GM23338 (cell line): ENCODE measurements at regions not wholly inside any gene's neighbourhood (a gene's known extent, or its start where the extent isn't known, plus 50 kb on each side); places are given as distances from the start of the nearest gene placed in this dataset.

Source experiments
- ATAC-seq: fragments of 200-7000 bp; cut with Tn5 transposase; 3 replicates; pipeline ENCODE4 v1.9.1; 2020
- DNase-seq: peaks from one replicate; pipeline ENCODE4 v3.0.0-alpha.2; 2015; ENCODE audit warnings: low spot score
- H2AFZ ChIP-seq: fragments of 200-600 bp; sonication (generic); 2 replicates; pipeline ENCODE4 v1.8.0; 2016; ENCODE audit warnings: antibody characterized with exemption, mild to moderate bottlenecking, moderate library complexity
- H3F3A ChIP-seq: fragments of 200-600 bp; sonication (generic); replicated peaks from 2 replicates; pipeline ENCODE4 v1.8.0; 2017; ENCODE audit warnings: antibody characterized with exemption, mixed run types, low read depth
- H3K27ac ChIP-seq: fragments of 200-600 bp; sonication (generic); 2 replicates; pipeline ENCODE4 v1.6.1; 2016; ENCODE audit warnings: low read depth
- H3K27me3 ChIP-seq: fragments of 200-600 bp; sonication (generic); 2 replicates; pipeline ENCODE4 v1.8.0; 2016; ENCODE audit warnings: mild to moderate bottlenecking, mixed run types, moderate library complexity; ENCODE audit not compliant: insufficient read depth
- H3K36me3 ChIP-seq: fragments of 200-600 bp; sonication (generic); 2 replicates; pipeline ENCODE4 v1.8.0; 2016; ENCODE audit warnings: mild to moderate bottlenecking; ENCODE audit not compliant: insufficient read depth
- H3K4me1 ChIP-seq: fragments of 200-600 bp; sonication (generic); 2 replicates; pipeline ENCODE4 v1.8.0; 2016; ENCODE audit warnings: mild to moderate bottlenecking, moderate library complexity; ENCODE audit not compliant: insufficient read depth
- H3K4me2 ChIP-seq: fragments of 200-600 bp; sonication (generic); 2 replicates; pipeline ENCODE4 v1.7.1; 2017; ENCODE audit warnings: mixed run types
- H3K4me3 ChIP-seq: fragments of 200-600 bp; sonication (generic); 2 replicates; pipeline ENCODE4 v1.6.1; 2016; ENCODE audit warnings: mixed run types
- H3K79me2 ChIP-seq: fragments of 200-600 bp; sonication (generic); replicated peaks from 2 replicates; pipeline ENCODE4 v1.8.0; 2017; ENCODE audit warnings: mild to moderate bottlenecking; ENCODE audit not compliant: insufficient read depth
- H3K9me2 ChIP-seq: fragments of 200-600 bp; sonication (generic); 2 replicates; pipeline ENCODE4 v1.8.0; 2017; ENCODE audit not compliant: insufficient read depth
- H4K20me1 ChIP-seq: fragments of 200-600 bp; sonication (generic); replicated peaks from 2 replicates; pipeline ENCODE4 v1.8.0; 2017; ENCODE audit warnings: mild to moderate bottlenecking; ENCODE audit not compliant: insufficient read depth
- H3K27ac Mint-ChIP-seq: 2 replicates; pipeline ENCODE4 v1.8.0; 2020; ENCODE audit warnings: inconsistent platforms, mild to moderate bottlenecking, moderate library complexity, mixed read lengths
- H3K27me3 Mint-ChIP-seq: 3 replicates; pipeline ENCODE4 v1.8.0; 2022; ENCODE audit warnings: low read depth, mild to moderate bottlenecking, moderate library complexity, mixed read lengths, inconsistent platforms; ENCODE audit not compliant: insufficient read depth, poor library complexity
- H3K36me3 Mint-ChIP-seq: 3 replicates; pipeline ENCODE4 v1.8.0; 2021; ENCODE audit warnings: low read depth, mild to moderate bottlenecking, inconsistent platforms, moderate library complexity, mixed read lengths
- H3K4me1 Mint-ChIP-seq: 3 replicates; pipeline ENCODE4 v1.8.0; 2020; ENCODE audit warnings: mild to moderate bottlenecking, inconsistent platforms, mixed read lengths
- H3K4me3 Mint-ChIP-seq: 3 replicates; pipeline ENCODE4 v1.8.0; 2021; ENCODE audit warnings: moderate library complexity, mild to moderate bottlenecking, inconsistent platforms, mixed read lengths
- H3K9me3 Mint-ChIP-seq: 3 replicates; pipeline ENCODE4 v1.8.0; 2020; ENCODE audit warnings: moderate library complexity, mild to moderate bottlenecking, inconsistent platforms, mixed read lengths
- CTCF ChIP-seq, 2 experiments: fragments of 200-600 bp in 1 of 2; sonication (generic) in 1 of 2; conservative IDR thresholded peaks; 2 replicates each; pipeline versions ENCODE4 v1.5.1 to v1.6.1; 2016 to 2017; ENCODE audit warnings: antibody characterized with exemption in 2 of 2, low read depth in 2 of 2, mild to moderate bottlenecking in 2 of 2, moderate library complexity in 1 of 2
- EZH2phosphoT487 ChIP-seq: fragments of 200-600 bp; sonication (generic); IDR thresholded peaks from one replicate; pipeline ENCODE4 v1.8.1; 2018; ENCODE audit warnings: antibody characterized with exemption; ENCODE audit not compliant: unreplicated experiment
- JUNB ChIP-seq: IDR thresholded peaks from one replicate; pipeline ENCODE4 v1.6.1; 2016; ENCODE audit warnings: antibody characterized with exemption; ENCODE audit not compliant: unreplicated experiment
- NANOG ChIP-seq: IDR thresholded peaks from 2 replicates; pipeline ENCODE4 v1.6.1; 2016; ENCODE audit warnings: antibody characterized with exemption, borderline replicate concordance
- POLR2AphosphoS5 ChIP-seq: IDR thresholded peaks from 2 replicates; pipeline ENCODE4 v1.6.1; 2016; ENCODE audit warnings: antibody characterized with exemption, low read depth
- ZNF462 ChIP-seq: fragments of 250-450 bp; sonication (Bioruptor Pico); IDR thresholded peaks from 2 replicates; pipeline ENCODE4 v1.5.0; 2020; ENCODE audit warnings: mild to moderate bottlenecking, moderate library complexity

GRCh38 chr5:106986006-106986405 lies 684.7 kb downstream of the EFNA5 start (continued):
- TF ChIP-seq ZNF462 (CRISPR knock-in tag) (no peak), CTCF (conservative IDR thresholded peaks at IDR 0.05; ENCODE audit: low read depth in 2 of 2) (no peak), NANOG (no peak), POLR2AphosphoS5 (no peak)

- TF ChIP-seq POLR2AphosphoS5 (0 out of 2 replicates have a peak, but pooled peaks have one; percentile 17), CTCF (conservative IDR thresholded peaks at IDR 0.05; ENCODE audit: low read depth in 2 of 2) (no peak), JUNB (no peak), EZH2phosphoT487 (no peak)
- H4K20me1 ChIP-seq, result no peaks in the 10 kb centered on the region; the same call in 1 of the 2 replicates
- peaks cover 23% of the 10 kb centered on the region for H3K27me3 Mint-ChIP-seq
- H3K79me2 ChIP-seq, result peaks cover 62% of the 10 kb centered on the region
- no peak for DNase-seq
- H3K4me3 ChIP-seq, result peak overlapping the region; percentile 89
- H3K4me1 Mint-ChIP-seq, result peaks cover 41% of the 10 kb centered on the region
- H3K9me3 Mint-ChIP-seq, result peaks cover 3% of the 10 kb centered on the region; the same call in 1 of the 3 replicates
- peaks cover 44% of the 10 kb centered on the region for H3K4me1 ChIP-seq
- H2AFZ ChIP-seq, result no peak overlapping the region
- H3K27ac ChIP-seq, result peak overlapping the region; percentile 75; the same call in 1 of the 2 replicates
- H3K4me2 ChIP-seq, result peak overlapping the region; percentile 68
- H3K36me3 Mint-ChIP-seq, result peaks cover 63% of the 10 kb centered on the region
- H3K4me3 Mint-ChIP-seq, result peak overlapping the region; percentile 67
- H3K36me3 ChIP-seq, result peaks cover 12% of the 10 kb centered on the region; the same call in 1 of the 2 replicates
- H3K27ac Mint-ChIP-seq, result peak overlapping the region; percentile 90
- H3K27me3 ChIP-seq, result no peaks in the 10 kb centered on the region
- H3F3A ChIP-seq, result no peaks in the 10 kb centered on the region
- H3K9me2 ChIP-seq, result no peaks in the 10 kb centered on the region
- no peak for ATAC-seq
Observed at GRCh38 chr5:106985174-106985573, 685.6 kb downstream of the EFNA5 start.
